ENCODE measurements at regions not wholly inside any gene's neighbourhood (a gene's known extent, or its start where the extent isn't known, plus 50 kb on each side); places are given as distances from the start of the nearest gene placed in this dataset.

- H3K4me2 ChIP-seq (ENCODE audit: insufficient read depth in 1 of 2, low read depth in 2 of 2, low read length in 2 of 2), result no peak overlapping the region
Measured at GRCh38 chr13:74320282-74320681, 186.1 kb upstream of the KLF12 start.

More at GRCh38 chr13:74320282-74320681, 186.1 kb upstream of the KLF12 start:
- Histone ChIP-seq H3K27me3 (replicated peaks in 1 of 4; ENCODE audit: control insufficient read depth in 3 of 4, extremely low read depth in 1 of 4, insufficient read depth in 3 of 4, low read length in 3 of 4) (no peaks in the 10 kb centered on the region), H2AK5ac (ENCODE audit: low read depth, low read length) (no peak overlapping the region), H3K23ac (ENCODE audit: insufficient read length) (no peak overlapping the region), H3K4me1 (replicated peaks in 1 of 4; ENCODE audit: control insufficient read depth in 3 of 4, insufficient read depth in 4 of 4, low read length in 3 of 4) (no peaks in the 10 kb centered on the region), H3K4me3 (ENCODE audit: extremely low read depth in 1 of 4, insufficient read depth in 2 of 4, low read depth in 3 of 4, low read length in 4 of 4) (no peak overlapping the region), H3K4ac (replicated peaks; ENCODE audit: insufficient read length, low read depth, low read length) (no peak overlapping the region), H3K79me1 (ENCODE audit: low read depth, low read length) (no peaks in the 10 kb centered on the region), H2BK120ac (replicated peaks; ENCODE audit: low read depth, low read length) (no peak overlapping the region), H3K23me2 (ENCODE audit: low read depth, low read length) (no peaks in the 10 kb centered on the region), H4K5ac (ENCODE audit: insufficient read length, low read depth, low read length) (no peak overlapping the region), H2BK5ac (ENCODE audit: low read depth, low read length) (no peak overlapping the region), H3K79me2 (ENCODE audit: control insufficient read depth in 1 of 2, insufficient read depth in 2 of 2, low read length in 2 of 2) (no peaks in the 10 kb centered on the region), H3K18ac (ENCODE audit: extremely low read depth, low read length) (no peak overlapping the region), H2AFZ (ENCODE audit: low read length) (no peak overlapping the region), H3K36me3 (ENCODE audit: control insufficient read depth in 2 of 4, insufficient read depth in 4 of 4, low read length in 3 of 4) (no peaks in the 10 kb centered on the region), H4K20me1 (replicated peaks in 1 of 2; ENCODE audit: control insufficient read depth in 1 of 2, insufficient read depth in 2 of 2, low read length in 2 of 2) (no peaks in the 10 kb centered on the region), H3K9ac (replicated peaks in 1 of 4; ENCODE audit: extremely low read depth in 1 of 4, low read depth in 3 of 4, low read length in 3 of 4) (no peak overlapping the region), H3K27ac (ENCODE audit: low read depth, low read length) (no peak overlapping the region), H2BK20ac (ENCODE audit: low read length) (no peak overlapping the region), H2BK12ac (ENCODE audit: low read depth, low read length) (no peak overlapping the region), H4K8ac (ENCODE audit: extremely low read depth, insufficient read depth, low read length) (no peak overlapping the region), H3K56ac (replicated peaks; ENCODE audit: insufficient read length, low read depth, low read length) (no peak overlapping the region), H3K9me3 (ENCODE audit: insufficient read depth in 2 of 2, low read depth in 1 of 2, low read length in 1 of 2) (no peaks in the 10 kb centered on the region), H2BK15ac (ENCODE audit: low read length) (no peak overlapping the region), H4K91ac (replicated peaks; ENCODE audit: insufficient read length, low read length) (no peak overlapping the region), H3K14ac (ENCODE audit: insufficient read length) (no peak overlapping the region)
- CTCF ChIA-PET (ENCODE audit: partially characterized antibody), result interaction anchor here (0.5 kb wide), 1 partner anchor 1154 kb away, joined by 4 read pairs; no protein-coding TSS in a partner anchor
- POLR2A ChIA-PET (ENCODE audit: partially characterized antibody), result no interaction called here
- WGBS, 2 experiments (ENCODE audit: extremely low coverage in 1 of 2, insufficient coverage in 1 of 2, insufficient read length in 1 of 2, insufficient replicate concordance in 2 of 2, low coverage in 1 of 2, low lambda C conversion rate in 2 of 2, missing lambda C conversion rate in 1 of 2), result 74% methylated on average over 2 of the region's 2 CpGs; no CpG with 5 or more reads in 1 of the 2 experiments
- FAIRE-seq, result no peak
- TF ChIP-seq EP300 (IDR thresholded peaks at IDR 0.05; ENCODE audit: borderline replicate concordance in 1 of 2, low read depth in 2 of 2, low read length in 2 of 2), result no peak
- peak; percentile 63 for TF ChIP-seq BACH1 (IDR thresholded peaks at IDR 0.05; ENCODE audit: low read length)
- peak; percentile 89 for TF ChIP-seq MAFK (IDR thresholded peaks at IDR 0.05; ENCODE audit: low read depth, low read length)
- DNase-seq (ENCODE audit: low read depth in 1 of 2, low spot score in 2 of 2), result no peak
